ENCODE measurements at regions not wholly inside any gene's neighbourhood (a gene's known extent, or its start where the extent isn't known, plus 50 kb on each side); places are given as distances from the start of the nearest gene placed in this dataset.

DNA sequence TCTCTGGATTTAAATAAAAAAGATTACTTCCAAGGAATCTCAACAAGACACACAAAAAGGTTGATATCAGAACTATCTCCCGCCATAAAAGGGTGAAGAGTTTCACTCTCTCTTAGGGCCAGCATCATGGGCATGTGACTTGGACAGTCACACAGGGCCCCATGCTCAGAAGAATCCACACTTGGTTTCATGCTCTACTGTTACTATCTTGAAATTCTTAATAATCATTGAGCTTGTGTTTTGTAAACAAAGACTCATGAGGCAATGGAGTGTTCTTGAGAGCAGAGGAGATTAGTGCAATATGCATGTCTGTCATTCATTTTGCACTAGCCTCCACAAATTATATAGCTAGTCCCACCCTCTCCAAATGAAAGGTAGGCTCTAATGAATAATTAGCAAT is 58.4 kb downstream of the HMHB1 start:
- no peak for DNase-seq (ENCODE audit: low spot score)

DNA sequence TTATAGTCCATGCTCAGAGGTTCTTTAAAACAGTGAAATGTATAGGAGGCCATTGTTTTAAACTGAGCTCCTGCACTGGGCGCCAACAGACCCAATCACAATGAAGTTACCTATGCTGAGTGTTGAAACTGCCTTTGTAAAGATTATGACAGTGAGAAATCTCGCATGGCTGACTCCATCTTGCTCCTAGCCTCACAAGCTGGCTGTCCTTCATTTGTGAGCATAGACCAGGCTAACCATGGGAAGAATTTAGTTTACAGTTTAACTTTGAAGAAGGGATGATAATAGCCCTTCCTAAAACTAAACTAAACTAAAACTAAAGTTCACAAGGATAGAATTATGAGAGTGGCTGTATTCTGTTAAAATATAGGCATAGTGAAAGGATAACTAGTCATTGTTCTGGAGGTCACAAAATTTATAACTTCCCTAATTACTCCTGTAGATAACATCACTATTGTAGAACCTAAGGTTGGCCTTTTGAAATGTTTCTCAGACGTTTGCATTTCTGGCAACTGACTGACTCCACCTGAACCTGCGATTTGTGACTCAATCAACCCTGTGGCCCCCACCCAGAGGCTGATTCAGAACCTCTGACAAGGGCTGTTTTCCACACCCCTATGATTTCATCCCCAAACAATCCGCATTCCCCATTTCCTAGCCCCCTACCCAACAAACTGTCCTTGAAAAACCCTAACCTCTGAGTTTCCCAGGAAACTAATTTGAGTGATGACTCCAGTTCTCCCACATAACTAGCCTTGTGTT is 59.1 kb downstream of the HMHB1 start:
- DNase-seq (ENCODE audit: low spot score), result no peak

DNA sequence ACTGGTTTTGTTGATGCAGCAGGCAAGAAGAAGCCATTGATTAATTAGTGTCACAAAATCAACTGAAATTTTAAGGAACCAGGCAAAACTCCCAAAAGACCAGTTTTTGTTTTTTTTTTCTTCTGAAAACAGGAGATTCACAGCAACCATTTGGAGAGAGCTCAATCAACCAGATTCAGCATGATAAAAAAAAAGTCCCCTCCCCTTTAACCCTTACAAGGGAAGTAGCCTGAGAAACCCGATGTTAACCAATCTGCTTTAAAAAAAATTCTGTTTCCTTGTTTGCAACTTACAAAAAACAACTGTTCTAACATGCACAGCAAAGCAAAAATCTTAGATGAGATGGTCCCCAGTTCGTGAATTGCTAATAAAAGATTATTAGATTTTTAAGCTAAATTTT is 59.7 kb downstream of the HMHB1 start:
- no peak for DNase-seq (ENCODE audit: low spot score)

DNA sequence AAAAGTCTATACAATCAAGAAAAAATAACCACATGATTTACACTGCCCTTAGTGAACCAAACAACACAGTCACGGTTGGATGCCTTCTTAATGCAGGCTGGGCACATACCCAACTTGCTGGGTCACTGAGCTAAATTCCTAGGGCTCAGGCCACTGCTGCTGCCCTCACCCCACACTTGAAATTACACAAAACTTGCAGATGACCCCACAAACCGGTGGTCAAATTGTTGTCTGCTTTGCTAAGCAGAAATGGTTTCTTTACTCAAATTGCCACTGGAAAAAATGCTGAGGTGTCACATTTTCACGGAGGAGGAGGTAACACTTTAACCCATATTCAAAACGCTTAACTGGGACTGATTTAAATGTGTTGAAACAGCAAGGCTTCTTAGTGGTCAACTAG is 62.4 kb downstream of the HMHB1 start:
- DNase-seq (ENCODE audit: low spot score), result no peak

DNA sequence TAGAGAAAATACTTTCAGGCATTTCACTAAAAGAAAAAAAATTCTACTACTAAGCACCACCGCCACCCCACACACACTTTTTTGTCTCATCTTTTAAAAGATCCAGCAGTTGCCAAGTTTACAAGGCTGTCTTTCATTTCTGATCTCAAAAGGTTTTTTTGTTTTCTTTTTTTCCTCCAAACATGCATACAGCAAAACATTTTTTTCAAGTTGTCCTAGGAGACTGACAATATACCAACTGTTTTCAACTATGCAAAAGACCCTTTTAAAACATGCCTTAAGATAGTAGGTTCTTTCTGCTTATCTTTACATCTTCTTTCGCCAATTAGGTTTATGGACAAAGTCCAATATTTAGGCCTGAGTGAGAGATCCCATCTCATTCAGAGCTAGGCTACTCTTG is 65.2 kb downstream of the HMHB1 start:
- no peak for DNase-seq (ENCODE audit: low spot score)

DNA sequence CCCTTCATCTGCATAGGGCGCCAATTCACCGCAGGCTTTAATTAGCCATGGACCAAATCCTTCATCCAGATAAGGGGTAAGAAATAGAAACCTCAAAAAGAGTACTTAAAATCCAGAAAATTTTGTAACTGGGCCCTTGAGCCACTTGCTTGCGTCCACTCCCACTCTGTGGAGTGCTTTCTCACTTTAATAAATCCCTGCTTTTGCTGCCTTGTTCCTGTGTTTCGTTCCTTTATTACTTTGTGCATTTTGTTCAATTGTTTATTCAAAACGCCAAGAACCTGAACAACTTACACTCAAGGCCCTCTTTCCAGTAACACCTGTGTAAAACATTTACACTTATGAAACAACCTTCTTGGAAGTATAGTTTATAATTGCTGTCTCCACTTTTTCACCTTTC is 66.5 kb downstream of the HMHB1 start:
- no peak for DNase-seq (ENCODE audit: low spot score)

DNA sequence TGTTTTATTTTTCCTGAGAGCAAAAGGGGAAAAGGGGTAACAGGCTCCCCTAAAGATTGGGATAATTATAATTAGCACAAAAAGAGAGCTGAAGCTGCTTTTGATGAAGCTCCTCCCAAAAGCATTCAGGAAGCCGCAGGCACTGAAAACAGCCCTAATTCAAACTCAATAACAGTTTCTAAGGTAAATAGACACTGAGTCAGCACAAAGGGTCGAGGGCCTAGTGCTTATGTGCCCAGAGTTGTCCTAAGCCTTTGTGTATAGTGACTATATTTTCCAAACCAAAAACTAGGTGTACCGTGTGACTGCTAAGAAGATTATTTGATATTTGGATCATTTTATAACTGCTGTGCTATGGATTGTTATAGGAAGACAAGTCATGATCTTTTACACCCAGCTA is 67.7 kb downstream of the HMHB1 start:
- no peak for DNase-seq (ENCODE audit: low spot score)

DNA sequence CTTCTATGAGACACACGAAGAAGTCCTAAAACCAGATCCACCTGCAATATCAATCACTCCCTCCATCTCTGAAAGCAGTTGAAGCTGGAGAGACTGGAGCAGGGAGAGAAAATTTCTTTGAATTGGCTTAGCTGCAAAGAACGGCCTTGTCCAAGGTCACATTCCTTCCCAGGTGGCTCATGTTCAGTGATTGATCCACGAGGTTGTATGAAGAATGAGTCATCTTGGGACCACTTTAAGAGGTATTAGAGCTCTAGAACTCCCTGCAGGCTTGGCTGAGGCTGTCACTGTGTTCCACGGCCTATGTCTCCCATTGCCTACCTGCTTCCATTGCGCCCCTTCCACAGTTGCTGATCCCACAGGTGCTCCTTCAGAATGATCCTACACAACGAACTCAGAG is 68.2 kb downstream of the HMHB1 start:
- no peak for DNase-seq (ENCODE audit: low spot score)

DNA sequence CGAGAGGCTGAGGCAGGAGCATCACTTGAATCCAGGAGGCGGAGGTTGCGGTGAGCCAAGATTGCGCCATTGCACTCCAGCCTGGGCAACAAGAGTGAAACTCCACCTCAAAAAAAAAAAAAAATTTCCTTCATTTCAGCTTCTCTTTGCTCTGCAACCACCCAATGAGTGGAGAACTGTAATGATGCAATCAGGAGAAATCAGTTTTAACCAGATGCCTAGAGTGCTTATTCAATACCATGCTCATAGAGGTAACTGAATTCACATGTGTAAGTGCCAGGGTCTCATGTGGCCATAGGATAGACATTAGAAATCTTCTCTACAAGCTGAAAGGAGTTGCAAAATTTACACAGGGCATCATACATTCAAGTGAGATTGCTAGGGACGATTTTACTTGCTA is 70.6 kb downstream of the HMHB1 start:
- no peak for DNase-seq (ENCODE audit: low spot score)

DNA sequence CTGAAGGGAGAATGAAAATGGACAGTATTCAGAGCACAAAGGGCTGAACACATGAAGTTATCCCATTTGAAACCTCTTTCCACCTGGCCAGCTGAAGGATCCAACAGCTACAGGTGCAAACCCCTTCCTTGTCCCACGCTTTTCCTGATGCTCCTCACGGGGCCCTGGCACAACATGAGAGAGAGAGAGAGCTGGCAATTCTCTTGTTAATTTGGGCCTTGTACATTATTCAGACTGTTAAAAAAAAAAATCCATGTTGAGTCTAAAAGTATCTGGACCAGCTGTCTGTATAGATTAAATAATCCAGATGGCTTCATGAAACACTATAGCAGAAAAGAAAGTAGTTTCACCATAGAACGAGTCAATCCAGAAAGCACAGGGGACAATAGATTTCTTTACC is 74.1 kb downstream of the HMHB1 start:
- no peak for DNase-seq (ENCODE audit: low spot score)

DNA sequence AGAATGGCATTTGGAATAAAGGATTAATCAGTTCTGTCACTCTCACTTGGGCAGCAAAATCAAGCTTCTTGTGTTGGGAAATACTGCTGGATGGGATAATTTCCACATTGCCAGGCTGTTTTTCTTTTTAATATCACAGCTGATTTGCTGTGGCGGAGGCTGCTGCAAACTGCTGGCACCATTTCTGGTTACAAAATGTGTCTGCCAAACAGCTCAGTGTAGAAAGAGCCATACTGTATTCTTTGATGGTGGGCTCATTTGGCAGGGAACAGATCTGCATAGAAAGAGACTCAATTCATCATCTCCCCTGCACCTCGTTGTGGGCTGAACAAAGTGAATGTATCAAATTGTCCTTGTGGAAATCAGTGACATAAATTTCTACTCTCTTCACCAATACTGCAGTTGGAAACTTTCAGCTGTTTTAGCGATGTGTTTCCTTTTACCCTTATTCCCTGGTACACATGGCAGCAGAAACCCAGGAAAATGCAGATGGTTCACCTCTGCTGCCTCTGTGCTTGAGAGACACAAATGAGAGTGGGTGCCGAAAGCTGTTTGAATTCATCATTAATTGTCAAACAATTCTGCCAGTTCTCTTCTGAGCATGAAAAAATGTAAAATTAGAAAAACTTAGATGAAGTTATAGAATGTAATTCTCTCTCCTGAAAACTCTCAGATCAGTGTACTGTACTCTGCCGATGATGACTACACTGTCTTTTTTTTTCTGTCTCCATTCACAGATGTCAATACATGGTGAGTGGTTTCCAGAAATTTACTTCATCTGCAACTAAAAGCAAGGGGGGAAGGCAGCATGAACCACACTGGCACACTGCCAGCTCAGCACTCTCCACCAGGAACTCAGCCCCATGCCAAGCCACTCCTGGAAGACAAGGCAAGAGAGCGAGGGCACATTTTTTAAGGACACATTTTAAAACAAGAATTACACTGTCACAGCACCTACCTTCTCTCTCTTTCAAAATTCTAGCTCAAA is 75.0 kb downstream of the HMHB1 start:
- DNase-seq (ENCODE audit: low spot score), result no peak

DNA sequence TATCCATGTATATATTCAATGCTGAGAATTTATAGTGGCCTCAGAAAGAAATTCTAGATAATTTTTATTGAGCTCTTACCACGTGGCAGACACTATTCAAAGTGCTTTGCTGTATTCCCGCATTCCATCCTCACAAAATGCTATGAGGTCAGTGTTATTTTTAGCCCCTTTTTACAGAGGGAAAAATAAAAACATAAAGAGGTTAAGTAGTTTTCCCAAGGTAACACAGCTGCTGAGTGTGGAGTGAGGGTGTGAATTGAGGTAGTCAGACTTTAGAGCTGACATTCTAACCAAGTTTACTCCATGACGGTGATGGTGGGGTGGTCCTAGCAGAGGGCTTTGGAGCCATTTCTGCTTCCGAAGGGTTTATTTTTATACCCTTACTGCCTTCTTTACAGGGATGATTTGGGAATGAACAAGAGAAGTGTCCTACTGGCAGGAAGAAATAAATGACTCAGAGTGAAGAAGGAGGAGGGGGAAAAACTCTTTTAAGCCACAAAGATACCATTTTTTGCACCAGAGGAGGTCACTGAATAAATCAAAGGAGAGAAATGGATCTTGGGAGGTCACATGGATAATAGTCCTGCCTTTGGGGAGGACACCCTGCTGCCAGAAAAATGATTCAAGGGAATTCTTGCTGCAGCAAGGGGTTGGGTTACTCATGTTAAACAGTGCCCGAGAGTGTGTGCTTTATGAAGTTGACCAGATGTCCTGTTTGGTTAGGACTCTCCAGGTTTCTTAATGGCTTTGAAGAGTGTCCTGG is 76.1 kb downstream of the HMHB1 start:
- DNase-seq (ENCODE audit: low spot score), result peak; percentile 20

DNA sequence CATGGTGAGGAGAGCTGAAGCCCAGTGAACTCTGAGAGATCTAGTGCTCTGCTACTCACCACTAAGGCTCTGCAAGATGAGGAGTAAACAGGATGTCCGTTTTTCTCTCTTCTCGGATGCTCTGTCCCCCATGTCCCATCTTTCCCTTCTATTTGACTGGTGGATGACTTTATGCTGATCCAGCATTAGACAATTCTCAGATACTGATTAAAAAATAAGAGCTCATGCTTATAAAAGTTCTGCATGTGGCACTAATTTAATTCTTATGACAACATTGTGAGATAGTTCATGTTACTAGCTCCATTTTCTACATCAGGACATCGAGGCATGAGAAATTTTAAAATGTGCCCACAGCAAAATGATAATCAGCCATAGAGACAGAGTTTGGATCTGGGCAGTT is 77.0 kb downstream of the HMHB1 start:
- DNase-seq (ENCODE audit: low spot score), result no peak

DNA sequence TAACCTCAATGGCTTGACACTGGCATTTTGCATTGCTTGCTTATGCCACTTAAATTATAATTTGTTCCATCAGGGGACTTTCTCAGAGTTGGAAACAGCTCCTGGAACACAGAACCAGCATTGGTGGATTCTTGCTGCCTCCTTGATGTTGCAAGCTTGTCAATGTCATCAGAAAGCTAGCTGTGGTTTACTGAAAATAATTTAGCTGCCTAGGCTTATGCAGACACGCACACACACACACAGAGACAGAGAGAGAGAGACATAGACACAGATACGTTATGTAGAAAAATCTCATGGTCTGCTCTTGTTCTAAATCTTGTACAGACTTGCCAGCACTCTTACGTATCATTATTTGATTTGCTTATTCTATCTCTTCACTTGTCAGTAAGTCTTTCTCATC is 78.0 kb downstream of the HMHB1 start:
- no peak for DNase-seq (ENCODE audit: low spot score)

DNA sequence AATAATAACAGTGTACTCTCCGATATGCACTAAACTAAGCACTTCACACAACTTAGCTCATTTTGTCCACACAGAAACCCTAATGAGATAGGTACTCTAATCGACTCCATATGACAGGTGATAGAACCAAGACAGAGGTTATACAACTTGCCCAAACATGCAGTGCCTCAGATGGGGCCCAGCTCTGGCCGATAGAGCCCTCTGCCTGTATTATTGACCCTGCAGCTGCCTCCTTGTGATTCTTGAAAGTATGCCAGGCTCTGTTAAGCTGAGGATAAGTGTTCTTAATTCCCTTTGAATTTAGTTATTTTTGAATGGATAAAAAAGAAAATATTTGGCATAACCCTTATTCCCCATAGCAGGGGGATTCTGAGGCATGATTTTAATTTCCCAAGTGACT is 78.5 kb downstream of the HMHB1 start:
- DNase-seq (ENCODE audit: low spot score), result no peak

DNA sequence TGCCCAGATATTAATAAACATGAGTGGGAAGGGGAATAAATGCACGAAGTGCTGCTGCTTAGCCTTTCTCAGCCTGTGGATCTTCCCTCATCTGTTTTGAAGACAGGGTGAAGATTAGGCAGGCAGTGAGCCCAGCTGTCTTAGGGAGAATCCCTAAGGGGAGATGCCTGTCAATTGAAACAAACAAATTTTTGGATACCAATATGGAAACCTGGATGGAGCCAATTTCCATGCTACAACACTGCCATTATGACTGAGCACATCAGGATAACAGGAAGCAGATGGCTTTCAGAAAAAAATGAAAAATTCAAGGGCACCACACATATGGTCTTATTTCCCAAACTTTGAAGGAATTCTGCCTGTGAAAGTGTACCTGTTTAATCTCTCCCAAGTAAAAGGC is 80.3 kb downstream of the HMHB1 start:
- no peak for DNase-seq (ENCODE audit: low spot score)

DNA sequence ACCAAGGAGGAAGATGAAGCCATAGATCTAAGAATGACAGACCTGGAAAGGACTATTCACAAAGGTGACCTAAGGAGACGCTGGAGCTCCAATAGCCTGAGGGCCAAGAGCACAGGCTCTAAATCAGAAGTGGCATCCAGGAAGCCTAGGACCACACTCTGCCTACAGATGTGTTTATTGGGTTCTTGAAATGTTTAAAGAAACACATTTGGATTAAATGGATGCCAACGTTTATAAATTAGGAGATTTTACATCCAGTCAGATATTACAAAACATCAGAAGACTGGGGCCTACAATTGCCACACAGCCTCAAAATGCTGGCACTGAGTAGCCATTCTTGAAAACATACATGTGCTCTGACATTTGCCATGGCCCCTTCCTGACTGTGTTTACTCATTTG is 80.9 kb downstream of the HMHB1 start:
- no peak for DNase-seq (ENCODE audit: low spot score)

DNA sequence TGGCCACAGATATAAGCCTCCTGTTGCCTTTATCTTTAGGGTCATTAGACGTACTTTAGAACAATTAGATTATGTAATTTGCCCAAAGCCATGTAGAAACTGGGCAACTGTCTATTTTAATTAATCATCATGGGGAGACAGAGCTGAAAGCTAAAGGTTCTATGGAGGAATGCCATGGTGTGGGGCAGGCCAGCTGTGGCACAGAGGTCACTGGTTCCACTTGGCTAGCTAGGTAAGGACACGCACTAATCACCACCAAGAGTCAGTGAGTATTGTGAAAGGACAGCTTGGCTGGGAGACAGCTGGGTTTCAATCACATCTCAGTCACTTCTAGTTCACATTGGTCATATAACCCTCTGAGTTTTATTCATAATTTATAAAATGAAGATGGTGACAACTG is 81.7 kb downstream of the HMHB1 start:
- DNase-seq (ENCODE audit: low spot score), result no peak

DNA sequence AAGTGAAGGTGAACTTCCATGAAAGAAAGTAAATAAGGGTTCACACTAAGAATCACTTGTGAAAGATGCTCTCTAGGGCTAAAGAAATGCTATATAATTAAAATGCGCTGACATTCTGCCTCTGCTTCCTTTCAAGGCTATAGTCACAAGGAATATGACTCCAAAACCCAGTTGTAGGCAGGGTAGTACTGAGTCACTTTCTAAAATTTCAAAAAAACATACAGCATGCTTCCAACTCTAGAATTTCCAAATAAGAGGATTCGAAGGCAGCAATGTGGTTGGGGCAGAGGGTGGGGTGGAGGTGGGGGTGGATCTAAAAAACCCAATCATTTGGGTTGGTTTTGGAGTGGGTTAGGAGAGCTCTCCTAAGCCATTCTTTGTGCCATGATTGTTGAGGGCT is 84.6 kb downstream of the HMHB1 start:
- no peak for DNase-seq (ENCODE audit: low spot score)

DNA sequence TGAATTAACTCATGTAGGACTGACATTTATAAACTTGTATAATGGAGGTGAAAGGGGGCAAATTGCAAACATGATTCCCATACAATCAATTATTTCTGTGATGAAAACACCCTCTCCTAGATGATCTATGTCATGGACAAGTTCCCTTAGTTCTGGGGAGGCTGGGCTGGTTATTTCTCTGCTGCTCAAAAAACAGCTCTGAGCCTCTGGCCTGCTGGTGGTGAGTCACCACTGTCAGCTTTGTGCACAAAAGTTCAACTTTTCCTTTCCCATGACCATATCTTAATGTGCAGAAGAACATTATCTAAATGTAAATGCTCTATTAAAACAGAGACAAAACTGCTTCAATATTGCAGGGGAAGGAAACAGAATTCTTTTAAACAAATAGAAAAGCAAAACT is 85.0 kb downstream of the HMHB1 start:
- peak; percentile 27 for DNase-seq (ENCODE audit: low spot score)

DNA sequence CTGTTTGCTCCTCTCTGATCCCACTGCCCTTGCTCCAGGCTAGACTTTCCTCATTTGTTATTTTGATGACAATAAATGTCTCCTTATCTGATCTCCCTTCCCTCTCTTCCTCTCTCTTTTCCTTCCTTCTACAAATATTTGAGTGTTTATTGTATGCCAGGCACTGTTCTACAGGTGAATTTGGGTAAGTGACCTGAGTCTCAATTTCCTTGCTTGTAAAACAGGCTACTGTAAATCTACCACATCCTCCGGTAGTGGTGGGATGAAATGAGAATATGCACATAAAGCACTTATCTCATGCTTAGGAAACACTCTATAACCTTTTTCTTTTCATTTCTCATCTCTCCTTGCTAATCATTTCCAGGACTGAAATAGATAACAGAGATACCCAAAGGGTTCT is 86.4 kb downstream of the HMHB1 start:
- DNase-seq (ENCODE audit: low spot score), result no peak

DNA sequence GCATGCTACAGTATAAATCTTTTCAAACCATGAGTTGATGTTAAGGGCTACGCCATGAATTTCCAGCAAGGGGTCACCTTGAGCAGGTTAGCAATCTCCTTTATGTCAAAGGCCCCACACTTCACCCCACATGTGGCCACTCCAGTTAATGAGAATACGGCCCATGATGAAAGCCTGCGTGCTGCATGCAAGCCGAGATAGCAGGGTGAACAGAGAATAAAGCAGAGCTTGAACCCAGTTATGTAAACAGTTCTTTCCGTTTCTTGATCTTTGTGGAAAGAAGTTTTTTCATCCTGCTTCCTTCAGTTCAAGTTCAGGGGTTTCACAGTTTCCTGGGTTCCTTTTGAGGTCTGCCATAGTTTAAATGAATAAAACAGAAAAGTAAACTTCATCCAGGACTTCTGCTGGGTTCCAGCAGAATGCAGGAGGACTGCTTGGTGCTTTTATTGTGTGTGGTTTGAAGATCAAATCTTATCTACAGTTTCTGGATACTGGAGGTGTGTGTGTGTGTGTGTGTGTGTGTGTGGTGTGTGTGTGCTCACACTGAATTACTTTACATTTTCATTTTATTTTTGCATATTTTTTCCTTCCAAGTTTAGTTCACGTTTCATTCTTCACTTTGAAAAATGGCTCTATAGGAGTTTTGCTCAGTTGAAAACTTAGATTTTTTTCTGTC is 87.1 kb downstream of the HMHB1 start:
- no peak for DNase-seq (ENCODE audit: low spot score)

Data from hepatic stellate cell (primary cell).